ENCODE measurements at regions not wholly inside any gene's neighbourhood (a gene's known extent, or its start where the extent isn't known, plus 50 kb on each side); places are given as distances from the start of the nearest gene placed in this dataset.
"Not testable (repeated sequence)": the region's sequence is repeated elsewhere in the genome, so short reads cannot be mapped to it uniquely, and the experiment has no call there.

GRCh38 chr15:20625469-20625868 lies 83.9 kb upstream of the GOLGA6L6 start:
- TF ChIP-seq CTCF, POLR2A (IDR thresholded peaks at IDR 0.05): not testable (repeated sequence)
